B cell (primary cell): ENCODE measurements at regions not wholly inside any gene's neighbourhood (a gene's known extent, or its start where the extent isn't known, plus 50 kb on each side); places are given as distances from the start of the nearest gene placed in this dataset.

Experiments used
- EZH2 ChIP-seq: IDR thresholded peaks from 2 replicates; pipeline ENCODE4 v1.6.1; 2012; ENCODE audit warnings: borderline replicate concordance, low read depth, mild to moderate bottlenecking, moderate library complexity, low read length; ENCODE audit not compliant: insufficient read depth, poor library complexity, severe bottlenecking
- TF ChIP-seq, protein P1 (sequence below): fragments of 200-600 bp; IDR thresholded peaks from one replicate; pipeline ENCODE4 v1.8.0; 2022; ENCODE audit warnings: antibody characterized with exemption, mild to moderate bottlenecking

DNA sequence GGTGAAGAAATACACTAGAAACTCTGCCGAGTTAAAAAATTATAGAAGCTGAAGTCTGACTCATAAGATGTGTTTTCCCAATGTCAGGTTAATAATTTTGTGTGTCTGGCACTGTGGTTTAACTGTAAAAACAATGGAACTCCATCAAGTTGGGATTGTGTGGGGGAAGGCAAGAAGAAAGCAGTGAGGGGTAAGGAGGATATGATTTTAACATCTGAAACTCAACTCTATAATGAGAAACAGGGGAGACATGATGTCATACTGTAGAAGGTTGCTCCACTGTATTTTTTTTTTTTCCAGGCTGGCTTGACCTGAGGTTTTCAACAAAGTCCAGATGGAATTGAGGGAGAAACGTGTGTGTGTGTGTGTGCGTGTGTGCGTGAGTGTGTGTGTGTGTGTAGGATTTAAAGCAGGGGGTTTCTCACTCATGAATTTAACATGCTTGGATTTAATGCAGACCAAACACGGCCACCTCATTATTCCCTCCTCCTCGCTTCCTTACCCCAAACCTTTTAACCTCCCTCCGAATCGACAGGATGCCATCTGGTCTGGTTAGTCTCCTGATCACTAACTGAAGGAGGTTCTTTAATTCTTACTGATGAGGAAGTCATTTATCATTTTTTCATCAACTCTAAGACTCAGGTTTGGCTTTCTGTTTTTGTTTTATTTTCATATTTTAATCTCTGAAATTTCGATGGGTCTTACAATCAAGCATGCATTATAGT, 140.2 kb upstream of the LPAR1 start:
- no peak for TF ChIP-seq EZH2
- TF ChIP-seq, protein P1, sequence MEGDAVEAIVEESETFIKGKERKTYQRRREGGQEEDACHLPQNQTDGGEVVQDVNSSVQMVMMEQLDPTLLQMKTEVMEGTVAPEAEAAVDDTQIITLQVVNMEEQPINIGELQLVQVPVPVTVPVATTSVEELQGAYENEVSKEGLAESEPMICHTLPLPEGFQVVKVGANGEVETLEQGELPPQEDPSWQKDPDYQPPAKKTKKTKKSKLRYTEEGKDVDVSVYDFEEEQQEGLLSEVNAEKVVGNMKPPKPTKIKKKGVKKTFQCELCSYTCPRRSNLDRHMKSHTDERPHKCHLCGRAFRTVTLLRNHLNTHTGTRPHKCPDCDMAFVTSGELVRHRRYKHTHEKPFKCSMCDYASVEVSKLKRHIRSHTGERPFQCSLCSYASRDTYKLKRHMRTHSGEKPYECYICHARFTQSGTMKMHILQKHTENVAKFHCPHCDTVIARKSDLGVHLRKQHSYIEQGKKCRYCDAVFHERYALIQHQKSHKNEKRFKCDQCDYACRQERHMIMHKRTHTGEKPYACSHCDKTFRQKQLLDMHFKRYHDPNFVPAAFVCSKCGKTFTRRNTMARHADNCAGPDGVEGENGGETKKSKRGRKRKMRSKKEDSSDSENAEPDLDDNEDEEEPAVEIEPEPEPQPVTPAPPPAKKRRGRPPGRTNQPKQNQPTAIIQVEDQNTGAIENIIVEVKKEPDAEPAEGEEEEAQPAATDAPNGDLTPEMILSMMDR: no peak
